H1 (cell line): ENCODE measurements at regions not wholly inside any gene's neighbourhood (a gene's known extent, or its start where the extent isn't known, plus 50 kb on each side); places are given as distances from the start of the nearest gene placed in this dataset.

ENCODE experiments used
- CTCF ChIA-PET: fragments of 300-600 bp; sonication (Branson Sonifier 250); formaldehyde crosslinking; loops from one replicate; lab custom pipeline; 2021; ENCODE audit not compliant: partially characterized antibody; lab: Charles Lee
- POLR2A ChIA-PET: fragments of 300-600 bp; sonication (Branson Sonifier 250); formaldehyde crosslinking; loops from one replicate; lab custom pipeline; 2021; ENCODE audit warnings: inconsistent platforms; ENCODE audit not compliant: partially characterized antibody; lab: Charles Lee
- DNase-seq, 2 experiments: peaks; one replicate each; pipeline versions ENCODE4 v3.0.0 to v3.0.0-alpha.2; 2010 to 2022; ENCODE audit warnings: low spot score in 2 of 2, low read depth in 1 of 2, mixed read lengths in 1 of 2
- FAIRE-seq: peaks from 2 replicates; lab custom pipeline; 2011; peaks lifted over from hg19 to GRCh38; lab: Jason Lieb, UNC
- H2AFZ ChIP-seq: 2 replicates; pipeline ENCODE4 v1.8.1; 2012; ENCODE audit warnings: low read length, inconsistent platforms
- H2AK5ac ChIP-seq: 2 replicates; pipeline ENCODE4 v1.6.1; 2013; ENCODE audit warnings: low read depth, low read length
- H2BK120ac ChIP-seq: replicated peaks from 2 replicates; pipeline ENCODE3; 2013; ENCODE audit warnings: low read depth, low read length, inconsistent platforms
- H2BK12ac ChIP-seq: 2 replicates; pipeline ENCODE4 v1.6.1; 2013; ENCODE audit warnings: low read depth, low read length
- H2BK15ac ChIP-seq: 2 replicates; pipeline ENCODE4 v1.6.1; 2013; ENCODE audit warnings: low read length
- H2BK20ac ChIP-seq: 2 replicates; pipeline ENCODE4 v1.6.1; 2013; ENCODE audit warnings: low read length
- H2BK5ac ChIP-seq: 2 replicates; pipeline ENCODE4 v1.6.1; 2013; ENCODE audit warnings: low read depth, low read length
- H3K14ac ChIP-seq: 2 replicates; pipeline ENCODE4 v1.6.1; 2013; ENCODE audit warnings: inconsistent platforms; ENCODE audit not compliant: insufficient read length
- H3K18ac ChIP-seq: 2 replicates; pipeline ENCODE4 v1.6.1; 2013; ENCODE audit warnings: low read length; ENCODE audit errors: extremely low read depth
- H3K23ac ChIP-seq: 2 replicates; pipeline ENCODE4 v1.6.1; 2013; ENCODE audit warnings: inconsistent platforms; ENCODE audit not compliant: insufficient read length
- H3K23me2 ChIP-seq: 2 replicates; pipeline ENCODE4 v1.6.1; 2013; ENCODE audit warnings: low read depth, low read length
- H3K27ac ChIP-seq: 2 replicates; pipeline ENCODE4 v1.6.1; 2011; ENCODE audit warnings: low read depth, low read length, inconsistent platforms
- H3K27me3 ChIP-seq, 4 experiments: replicated peaks in 1 of 4; 1 replicate in 1 of 4; 2 replicates in 3 of 4; pipeline versions ENCODE4 v1.6.1 to v1.8.1; 2011 to 2013; ENCODE audit warnings: low read length in 3 of 4, mild to moderate bottlenecking in 3 of 4, inconsistent platforms in 2 of 4, mixed read lengths in 2 of 4, moderate library complexity in 1 of 4; ENCODE audit not compliant: control insufficient read depth in 3 of 4, insufficient read depth in 3 of 4; ENCODE audit errors: extremely low read depth in 1 of 4
- H3K36me3 ChIP-seq, 4 experiments: 2 replicates each; pipeline versions ENCODE4 v1.6.1 to v1.8.1; 2011 to 2013; ENCODE audit warnings: mild to moderate bottlenecking in 4 of 4, low read length in 3 of 4, moderate library complexity in 2 of 4, control low read depth in 1 of 4, inconsistent platforms in 1 of 4; ENCODE audit not compliant: insufficient read depth in 4 of 4, control insufficient read depth in 2 of 4
- H3K4ac ChIP-seq: replicated peaks from 2 replicates; pipeline ENCODE3; 2013; ENCODE audit warnings: low read length, low read depth, mixed read lengths, inconsistent platforms; ENCODE audit not compliant: insufficient read length
- H3K4me1 ChIP-seq, 4 experiments: replicated peaks in 1 of 4; 1 replicate in 1 of 4; 2 replicates in 3 of 4; pipeline versions ENCODE4 v1.6.1 to v1.8.1; 2011 to 2013; ENCODE audit warnings: low read length in 3 of 4, inconsistent platforms in 2 of 4, mixed read lengths in 1 of 4; ENCODE audit not compliant: insufficient read depth in 4 of 4, control insufficient read depth in 3 of 4
- H3K4me2 ChIP-seq, 2 experiments: 2 replicates each; pipeline versions ENCODE4 v1.6.1 to v1.8.1; 2011 to 2013; ENCODE audit warnings: low read depth in 2 of 2, low read length in 2 of 2, control low read depth in 1 of 2, inconsistent platforms in 1 of 2, mild to moderate bottlenecking in 1 of 2; ENCODE audit not compliant: insufficient read depth in 1 of 2
- H3K4me3 ChIP-seq, 4 experiments: fragments of 200-600, 300-600 bp in 1 of 4; sonication (generic), shearing (Covaris generic), sonication (Bioruptor Twin) in 1 of 4; 2 replicates each; pipeline versions ENCODE4 v1.5.1 to v1.8.1; 2011 to 2016; ENCODE audit warnings: low read length in 4 of 4, low read depth in 3 of 4, control low read depth in 2 of 4, inconsistent platforms in 2 of 4, mild to moderate bottlenecking in 2 of 4, mixed read lengths in 1 of 4, moderate library complexity in 1 of 4; ENCODE audit not compliant: insufficient read depth in 2 of 4; ENCODE audit errors: extremely low read depth in 1 of 4
- H3K56ac ChIP-seq: replicated peaks from 2 replicates; pipeline ENCODE3; 2013; ENCODE audit warnings: low read depth, mild to moderate bottlenecking, mixed read lengths, low read length, inconsistent platforms; ENCODE audit not compliant: insufficient read length
- H3K79me1 ChIP-seq: 2 replicates; pipeline ENCODE4 v1.6.1; 2013; ENCODE audit warnings: low read depth, low read length, control low read depth
- H3K79me2 ChIP-seq, 2 experiments: 2 replicates each; pipeline versions ENCODE4 v1.6.1 to v1.8.1; 2012 to 2013; ENCODE audit warnings: low read length in 2 of 2, mild to moderate bottlenecking in 2 of 2, inconsistent platforms in 1 of 2; ENCODE audit not compliant: insufficient read depth in 2 of 2, control insufficient read depth in 1 of 2
- H3K9ac ChIP-seq, 4 experiments: replicated peaks in 1 of 4; 1 replicate in 1 of 4; 2 replicates in 3 of 4; pipeline versions ENCODE4 v1.6.1 to v1.8.1; 2011 to 2013; ENCODE audit warnings: low read depth in 3 of 4, low read length in 3 of 4, control low read depth in 2 of 4, mild to moderate bottlenecking in 2 of 4, moderate library complexity in 2 of 4, inconsistent platforms in 1 of 4; ENCODE audit errors: extremely low read depth in 1 of 4
- H3K9me3 ChIP-seq, 2 experiments: 2 replicates each; pipeline versions ENCODE4 v1.6.1 to v1.8.1; 2012 to 2013; ENCODE audit warnings: mild to moderate bottlenecking in 2 of 2, moderate library complexity in 2 of 2, control low read depth in 1 of 2, inconsistent platforms in 1 of 2, low read depth in 1 of 2, low read length in 1 of 2, mixed read lengths in 1 of 2; ENCODE audit not compliant: insufficient read depth in 2 of 2
- H4K20me1 ChIP-seq, 2 experiments: replicated peaks in 1 of 2; 2 replicates each; pipeline versions ENCODE3 to v1.8.1; 2011 to 2013; ENCODE audit warnings: inconsistent platforms in 2 of 2, low read length in 2 of 2, mild to moderate bottlenecking in 1 of 2; ENCODE audit not compliant: insufficient read depth in 2 of 2, control insufficient read depth in 1 of 2
- H4K5ac ChIP-seq: 2 replicates; pipeline ENCODE4 v1.6.1; 2013; ENCODE audit warnings: low read length, low read depth, mixed read lengths, inconsistent platforms; ENCODE audit not compliant: insufficient read length
- H4K8ac ChIP-seq: 2 replicates; pipeline ENCODE4 v1.8.0; 2013; ENCODE audit warnings: mild to moderate bottlenecking, moderate library complexity, low read length, inconsistent platforms; ENCODE audit not compliant: insufficient read depth; ENCODE audit errors: extremely low read depth
- H4K91ac ChIP-seq: replicated peaks from 2 replicates; pipeline ENCODE3; 2013; ENCODE audit warnings: low read length, mixed read lengths, inconsistent platforms; ENCODE audit not compliant: insufficient read length
- ASH2L ChIP-seq: fragments of 200-600, 300-600 bp; sonication (generic); IDR thresholded peaks from one replicate; pipeline ENCODE4 v1.7.1; 2017; ENCODE audit warnings: low read length
- CBX5 ChIP-seq: fragments of 300-800, 300-1000 bp; sonication (generic); IDR thresholded peaks from 2 replicates; pipeline ENCODE4 v1.7.1; 2016; ENCODE audit warnings: antibody characterized with exemption, low read length, low read depth
- FOSL1 ChIP-seq: IDR thresholded peaks from 2 replicates; pipeline ENCODE4 v1.6.1; 2011; ENCODE audit warnings: mild to moderate bottlenecking, low read depth, low read length, moderate library complexity; ENCODE audit not compliant: insufficient read depth
- JUN ChIP-seq: IDR thresholded peaks from 2 replicates; pipeline ENCODE4 v1.6.1; 2011; ENCODE audit warnings: low read depth, mild to moderate bottlenecking, improper control_type of control experiment, low read length
- SUZ12 ChIP-seq: fragments of 200-600 bp; sonication (generic); IDR thresholded peaks from 2 replicates; pipeline ENCODE4 v1.6.1; 2012; ENCODE audit warnings: mild to moderate bottlenecking, inconsistent platforms, low read length, moderate library complexity, mixed read lengths
- WGBS, 2 experiments: shearing (Covaris generic) in 1 of 2; methylation state at CpG; one replicate each; pipeline versions ENCODE4 v1.1.6 to v1.1.7; 2013 to 2015; ENCODE audit warnings: low lambda C conversion rate in 2 of 2, mixed read lengths in 2 of 2, inconsistent platforms in 1 of 2, low coverage in 1 of 2, missing lambda C conversion rate in 1 of 2; ENCODE audit not compliant: insufficient replicate concordance in 2 of 2, insufficient coverage in 1 of 2, insufficient read length in 1 of 2; ENCODE audit errors: extremely low coverage in 1 of 2, missing lambda C conversion rate in 1 of 2; 5-methylcytosine and 5-hydroxymethylcytosine counted together
- TF ChIP-seq, protein P1 (sequence below): IDR thresholded peaks from 2 replicates; pipeline ENCODE4 v1.6.1; 2011; ENCODE audit warnings: low read depth, mild to moderate bottlenecking, low read length; ENCODE audit not compliant: insufficient read depth

- Histone ChIP-seq H3K18ac (no peak overlapping the region), H3K4me3 (no peak overlapping the region), H3K23ac (no peak overlapping the region), H3K9ac (no peak overlapping the region), H3K4ac (no peak overlapping the region), H3K27ac (no peak overlapping the region), H2BK15ac (no peak overlapping the region), H3K79me2 (no peaks in the 10 kb centered on the region), H3K27me3 (no peaks in the 10 kb centered on the region), H2BK12ac (no peak overlapping the region), H3K36me3 (no peaks in the 10 kb centered on the region), H4K8ac (no peak overlapping the region), H3K4me1 (peaks cover 0 to 6% (median 0%) of the 10 kb centered on the region in 4 experiments; a peak in 1 of 7 replicates), H3K23me2 (no peaks in the 10 kb centered on the region; the same call in 1 of the 2 replicates), H3K79me1 (no peaks in the 10 kb centered on the region), H4K20me1 (no peaks in the 10 kb centered on the region), H3K4me2 (no peak overlapping the region), H2AK5ac (no peak overlapping the region), H3K14ac (no peak overlapping the region), H2AFZ (no peak overlapping the region), H4K5ac (no peak overlapping the region), H2BK120ac (no peak overlapping the region), H4K91ac (no peak overlapping the region), H2BK5ac (no peak overlapping the region), H3K9me3 (0 out of 4 replicates have a peak, but pooled peaks cover 0 to 2% of the 10 kb centered on the region in 2 experiments), H3K56ac (no peak overlapping the region), H2BK20ac (no peak overlapping the region)
- TF ChIP-seq JUN (no peak), CBX5 (no peak), FOSL1 (no peak), ASH2L (no peak), SUZ12 (no peak)
- TF ChIP-seq, protein P1, sequence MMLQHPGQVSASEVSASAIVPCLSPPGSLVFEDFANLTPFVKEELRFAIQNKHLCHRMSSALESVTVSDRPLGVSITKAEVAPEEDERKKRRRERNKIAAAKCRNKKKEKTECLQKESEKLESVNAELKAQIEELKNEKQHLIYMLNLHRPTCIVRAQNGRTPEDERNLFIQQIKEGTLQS: no peak
- FAIRE-seq (no peak), DNase-seq (no peak)
- 100% methylated on average over 1 of the region's 1 CpG; no CpG with 5 or more reads in 1 of the 2 experiments for WGBS, 2 experiments
- POLR2A ChIA-PET: no interaction called here
- CTCF ChIA-PET: interaction anchor here (0.8 to 1.5 kb wide), 3 partner anchors 15 to 25 kb away, joined by 3 read pairs; no protein-coding TSS in a partner anchor
These were observed 61.9 kb upstream of the COX20 start for GRCh38 chr1:244773513-244773912.
